NCI-H1436 treated with DMSO at 0.1 percent for 48 hours (cell line): ENCODE measurements at regions not wholly inside any gene's neighbourhood (a gene's known extent, or its start where the extent isn't known, plus 50 kb on each side); places are given as distances from the start of the nearest gene placed in this dataset.

Experiments used
- DNase-seq: peaks from one replicate; lab custom pipeline; 2025; lab: John Stamatoyannopoulos, UW

GRCh38 chrX:40147971-40148370, 50.2 kb upstream of the BCOR start:
- DNase-seq = no peak
